Cardiac fibroblast (primary cell): ENCODE measurements at regions not wholly inside any gene's neighbourhood (a gene's known extent, or its start where the extent isn't known, plus 50 kb on each side); places are given as distances from the start of the nearest gene placed in this dataset.
A peak's percentile ranks its signal among the peaks of the same experiment; 100 is the strongest.

ENCODE experiments used
- DNase-seq, 2 donors: peaks; one replicate each; pipeline versions ENCODE4 v3.0.0 to v3.0.0-alpha.2; 2010; ENCODE audit warnings: low read depth in 2 of 2
- H3K4me3 ChIP-seq, 2 donors: replicated peaks in 1 of 2; 1 replicate in 1 of 2; 2 replicates in 1 of 2; pipeline ENCODE4 v1.5.1; 2011; ENCODE audit warnings: low read depth in 2 of 2, low read length in 2 of 2, mild to moderate bottlenecking in 2 of 2, moderate library complexity in 1 of 2
- CTCF ChIP-seq: IDR thresholded peaks from one replicate; pipeline ENCODE4 v1.5.1; 2011; ENCODE audit warnings: low read depth, mild to moderate bottlenecking, low read length, inconsistent platforms

DNA sequence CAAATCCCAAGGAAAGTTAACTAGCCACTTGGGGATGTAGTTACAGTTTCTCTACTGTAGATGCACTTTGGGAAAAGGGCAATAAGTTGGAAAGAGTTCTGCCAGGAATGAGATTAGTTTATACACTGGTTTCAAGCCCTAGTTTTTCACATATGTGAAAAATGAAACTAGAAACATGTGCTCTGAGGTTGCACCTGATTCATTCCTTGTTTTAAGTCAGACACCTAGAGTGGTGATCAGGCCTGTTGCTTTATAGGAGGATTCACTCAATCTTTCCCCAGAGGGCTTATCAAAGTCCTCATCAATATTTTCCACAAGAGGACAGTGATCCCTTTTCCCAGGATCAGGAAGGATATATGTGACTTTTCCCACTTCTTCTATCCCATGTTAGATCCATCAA is 515.9 kb upstream of the PKN2 start:
- no peak overlapping the region for H3K4me3 ChIP-seq
- TF ChIP-seq CTCF: no peak
- DNase-seq: no peak

- no peak for DNase-seq
- H3K4me3 ChIP-seq: no peak overlapping the region
- no peak for TF ChIP-seq CTCF
Measured at GRCh38 chr1:88169139-88169538, 514.9 kb upstream of the PKN2 start.

DNA sequence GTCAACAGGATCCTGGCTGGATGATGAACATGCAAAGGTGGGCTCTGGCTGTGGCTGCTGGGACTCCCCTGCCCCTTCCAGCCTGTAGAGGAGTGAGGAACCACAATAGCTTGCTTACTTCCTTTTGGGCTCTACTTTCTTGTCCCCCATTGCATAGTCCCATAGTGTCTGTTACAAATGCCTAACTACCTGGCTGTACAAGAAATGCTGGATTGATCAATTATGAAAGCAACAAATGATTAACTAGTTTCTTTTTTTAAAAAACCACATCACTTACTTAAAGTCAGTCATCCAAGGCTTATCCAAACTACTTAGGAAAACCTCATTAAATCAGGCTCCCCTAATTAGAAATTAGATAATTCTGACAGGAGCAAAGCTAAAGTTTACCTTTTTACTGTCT is 514.1 kb upstream of the PKN2 start:
- no peak overlapping the region for H3K4me3 ChIP-seq
- TF ChIP-seq CTCF: no peak
- DNase-seq: no peak

DNA sequence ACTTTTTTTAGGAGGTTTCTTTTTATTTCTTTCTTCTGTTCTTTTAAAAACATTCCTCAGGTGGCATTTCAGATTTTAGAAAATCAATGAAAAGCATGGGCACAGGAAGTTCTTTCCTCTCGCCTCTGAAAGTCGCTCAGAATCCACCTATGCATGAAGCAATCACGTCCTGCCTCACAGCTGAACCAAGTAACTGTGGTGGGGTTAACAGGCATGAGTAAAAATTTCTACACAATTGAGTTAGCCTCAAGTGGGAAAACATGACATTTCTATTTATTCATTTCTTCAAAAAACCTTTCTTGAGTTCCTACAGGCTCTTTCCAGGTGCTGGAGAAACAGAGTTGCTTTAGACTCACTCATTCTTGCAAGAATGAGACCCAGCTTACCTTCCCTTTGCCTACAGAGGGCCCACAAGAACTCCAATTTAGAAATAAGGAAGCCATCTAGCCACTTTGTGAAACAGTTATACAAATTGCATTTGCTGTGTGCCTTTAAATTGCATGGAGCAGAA is 508.9 kb upstream of the PKN2 start:
- H3K4me3 ChIP-seq: no peak overlapping the region
- no peak for TF ChIP-seq CTCF
- no peak for DNase-seq

GRCh38 chr1:88175631-88176226 is 508.3 kb upstream of the PKN2 start:
- TF ChIP-seq CTCF: no peak
- DNase-seq: peak; percentile 14 to 30
- H3K4me3 ChIP-seq: no peak overlapping the region

DNA sequence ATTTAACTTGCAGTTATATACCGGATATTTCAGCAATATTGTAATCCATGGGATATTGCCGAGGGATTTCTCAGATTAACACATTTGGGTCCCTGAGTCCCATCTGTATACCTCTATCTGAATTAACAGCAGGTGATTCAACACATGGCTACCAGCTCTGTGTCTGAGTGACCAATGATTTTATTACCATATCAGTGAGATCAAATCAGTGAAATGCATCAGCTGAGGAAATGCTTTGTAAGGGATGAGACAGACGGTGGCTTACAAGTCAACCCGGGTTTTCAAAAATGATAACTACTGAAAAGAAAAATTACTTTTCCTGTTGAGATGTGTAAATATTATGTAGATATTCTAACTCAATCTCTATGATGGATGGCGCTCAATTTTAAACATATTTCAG is 504.1 kb upstream of the PKN2 start:
- no peak overlapping the region for H3K4me3 ChIP-seq
- no peak for DNase-seq
- no peak for TF ChIP-seq CTCF
